ENCODE measurements at regions not wholly inside any gene's neighbourhood (a gene's known extent, or its start where the extent isn't known, plus 50 kb on each side); places are given as distances from the start of the nearest gene placed in this dataset.

GRCh38 chr11:92662601-92663360 lies 306.7 kb upstream of the MTNR1B start:
- Histone ChIP-seq H3K27ac (ENCODE audit: low read depth, low read length) (no peak overlapping the region), H3K27me3 (ENCODE audit: insufficient read depth, low read length) (no peaks in the 10 kb centered on the region), H3K36me3 (ENCODE audit: insufficient read depth, low read length) (no peaks in the 10 kb centered on the region), H3K9me3 (ENCODE audit: insufficient read depth, low read depth, low read length) (no peaks in the 10 kb centered on the region), H3K4me1 (ENCODE audit: insufficient read depth, low read length) (peaks cover 6% of the 10 kb centered on the region; the same call in 1 of the 2 replicates), H3K4me3 (ENCODE audit: low read length) (no peak overlapping the region), H3K9ac (ENCODE audit: low read depth, low read length) (no peak overlapping the region)
- WGBS = 96% methylated on average over 6 of the region's 6 CpGs

GRCh38 chr11:92663539-92663938 lies 305.9 kb upstream of the MTNR1B start:
- peaks cover 8% of the 10 kb centered on the region; the same call in 1 of the 2 replicates for H3K4me1 ChIP-seq (ENCODE audit: insufficient read depth, low read length)
- no peaks in the 10 kb centered on the region for H3K27me3 ChIP-seq (ENCODE audit: insufficient read depth, low read length)
- H3K4me3 ChIP-seq (ENCODE audit: low read length) = no peak overlapping the region
- WGBS = 91% methylated on average over 2 of the region's 2 CpGs
- H3K36me3 ChIP-seq (ENCODE audit: insufficient read depth, low read length) = no peaks in the 10 kb centered on the region
- no peak overlapping the region for H3K27ac ChIP-seq (ENCODE audit: low read depth, low read length)
- H3K9me3 ChIP-seq (ENCODE audit: insufficient read depth, low read depth, low read length) = no peaks in the 10 kb centered on the region
- no peak overlapping the region for H3K9ac ChIP-seq (ENCODE audit: low read depth, low read length)

- Histone ChIP-seq H3K36me3 (ENCODE audit: insufficient read depth, low read length) (no peaks in the 10 kb centered on the region), H3K9ac (ENCODE audit: low read depth, low read length) (no peak overlapping the region), H3K9me3 (ENCODE audit: insufficient read depth, low read depth, low read length) (no peaks in the 10 kb centered on the region), H3K27ac (ENCODE audit: low read depth, low read length) (peak overlapping the region; percentile 16; the same call in 1 of the 2 replicates), H3K4me1 (ENCODE audit: insufficient read depth, low read length) (peaks cover 24% of the 10 kb centered on the region; the same call in 1 of the 2 replicates), H3K4me3 (ENCODE audit: low read length) (no peak overlapping the region), H3K27me3 (ENCODE audit: insufficient read depth, low read length) (no peaks in the 10 kb centered on the region)
- 62% methylated on average over 5 of the region's 5 CpGs for WGBS
Observed at GRCh38 chr11:92667486-92668152, 301.8 kb upstream of the MTNR1B start.

- no peak overlapping the region for H3K9ac ChIP-seq (ENCODE audit: low read depth, low read length)
- no peak overlapping the region for H3K4me3 ChIP-seq (ENCODE audit: low read length)
- no peaks in the 10 kb centered on the region for H3K36me3 ChIP-seq (ENCODE audit: insufficient read depth, low read length)
- no peaks in the 10 kb centered on the region for H3K9me3 ChIP-seq (ENCODE audit: insufficient read depth, low read depth, low read length)
- peaks cover 24% of the 10 kb centered on the region; the same call in 1 of the 2 replicates for H3K4me1 ChIP-seq (ENCODE audit: insufficient read depth, low read length)
- WGBS = 93% methylated on average over 3 of the region's 3 CpGs
- no peak overlapping the region for H3K27ac ChIP-seq (ENCODE audit: low read depth, low read length)
- no peaks in the 10 kb centered on the region for H3K27me3 ChIP-seq (ENCODE audit: insufficient read depth, low read length)
Observed at GRCh38 chr11:92670308-92670890, 299.1 kb upstream of the MTNR1B start.

GRCh38 chr11:92671081-92671480 lies 298.4 kb upstream of the MTNR1B start:
- Histone ChIP-seq H3K4me1 (ENCODE audit: insufficient read depth, low read length) (peaks cover 24% of the 10 kb centered on the region; the same call in 1 of the 2 replicates), H3K9ac (ENCODE audit: low read depth, low read length) (no peak overlapping the region), H3K27ac (ENCODE audit: low read depth, low read length) (no peak overlapping the region), H3K4me3 (ENCODE audit: low read length) (no peak overlapping the region), H3K27me3 (ENCODE audit: insufficient read depth, low read length) (no peaks in the 10 kb centered on the region), H3K9me3 (ENCODE audit: insufficient read depth, low read depth, low read length) (no peaks in the 10 kb centered on the region), H3K36me3 (ENCODE audit: insufficient read depth, low read length) (no peaks in the 10 kb centered on the region)
- 95% methylated on average over 6 of the region's 6 CpGs for WGBS

GRCh38 chr11:92675303-92675702 lies 294.1 kb upstream of the MTNR1B start:
- 100% methylated on average over 1 of the region's 1 CpG for whole genome bisulfite sequencing

GRCh38 chr11:92675810-92676209 lies 293.6 kb upstream of the MTNR1B start:
- 93% methylated on average over 3 of the region's 3 CpGs for WGBS

More at GRCh38 chr11:92675303-92675702, 294.1 kb upstream of the MTNR1B start:
- H3K27ac ChIP-seq (ENCODE audit: low read depth, low read length) = no peak overlapping the region
- no peaks in the 10 kb centered on the region for H3K36me3 ChIP-seq (ENCODE audit: insufficient read depth, low read length)
- no peak overlapping the region for H3K4me3 ChIP-seq (ENCODE audit: low read length)
- no peaks in the 10 kb centered on the region for H3K27me3 ChIP-seq (ENCODE audit: insufficient read depth, low read length)
- H3K9me3 ChIP-seq (ENCODE audit: insufficient read depth, low read depth, low read length) = peaks cover 5% of the 10 kb centered on the region; the same call in 1 of the 2 replicates
- H3K9ac ChIP-seq (ENCODE audit: low read depth, low read length) = no peak overlapping the region
- H3K4me1 ChIP-seq (ENCODE audit: insufficient read depth, low read length) = peaks cover 4% of the 10 kb centered on the region; the same call in 1 of the 2 replicates

GRCh38 chr11:92678008-92678611 lies 291.3 kb upstream of the MTNR1B start:
- Histone ChIP-seq H3K27me3 (ENCODE audit: insufficient read depth, low read length) (no peaks in the 10 kb centered on the region), H3K4me1 (ENCODE audit: insufficient read depth, low read length) (no peaks in the 10 kb centered on the region), H3K27ac (ENCODE audit: low read depth, low read length) (no peak overlapping the region), H3K9ac (ENCODE audit: low read depth, low read length) (no peak overlapping the region), H3K36me3 (ENCODE audit: insufficient read depth, low read length) (no peaks in the 10 kb centered on the region), H3K4me3 (ENCODE audit: low read length) (no peak overlapping the region), H3K9me3 (ENCODE audit: insufficient read depth, low read depth, low read length) (peaks cover 5% of the 10 kb centered on the region; the same call in 1 of the 2 replicates)
- 34% methylated on average over 3 of the region's 3 CpGs for WGBS

More at GRCh38 chr11:92675810-92676209, 293.6 kb upstream of the MTNR1B start:
- no peak overlapping the region for H3K27ac ChIP-seq (ENCODE audit: low read depth, low read length)
- no peaks in the 10 kb centered on the region for H3K27me3 ChIP-seq (ENCODE audit: insufficient read depth, low read length)
- 0 out of 2 replicates have a peak, but pooled peaks cover under 1% of the 10 kb centered on the region for H3K4me1 ChIP-seq (ENCODE audit: insufficient read depth, low read length)
- H3K36me3 ChIP-seq (ENCODE audit: insufficient read depth, low read length) = no peaks in the 10 kb centered on the region
- no peak overlapping the region for H3K4me3 ChIP-seq (ENCODE audit: low read length)
- H3K9me3 ChIP-seq (ENCODE audit: insufficient read depth, low read depth, low read length) = peaks cover 5% of the 10 kb centered on the region; the same call in 1 of the 2 replicates
- H3K9ac ChIP-seq (ENCODE audit: low read depth, low read length) = no peak overlapping the region

- Histone ChIP-seq H3K27me3 (ENCODE audit: insufficient read depth, low read length) (no peaks in the 10 kb centered on the region), H3K27ac (ENCODE audit: low read depth, low read length) (no peak overlapping the region), H3K4me3 (ENCODE audit: low read length) (no peak overlapping the region), H3K9me3 (ENCODE audit: insufficient read depth, low read depth, low read length) (peaks cover 5% of the 10 kb centered on the region; the same call in 1 of the 2 replicates), H3K4me1 (ENCODE audit: insufficient read depth, low read length) (no peaks in the 10 kb centered on the region), H3K36me3 (ENCODE audit: insufficient read depth, low read length) (no peaks in the 10 kb centered on the region), H3K9ac (ENCODE audit: low read depth, low read length) (no peak overlapping the region)
- 80% methylated on average over 1 of the region's 1 CpG for WGBS
Observed at GRCh38 chr11:92681586-92681985, 287.9 kb upstream of the MTNR1B start.

- Histone ChIP-seq H3K27ac (ENCODE audit: low read depth, low read length) (no peak overlapping the region), H3K9ac (ENCODE audit: low read depth, low read length) (no peak overlapping the region), H3K27me3 (ENCODE audit: insufficient read depth, low read length) (no peaks in the 10 kb centered on the region), H3K4me1 (ENCODE audit: insufficient read depth, low read length) (no peaks in the 10 kb centered on the region), H3K4me3 (ENCODE audit: low read length) (no peak overlapping the region), H3K36me3 (ENCODE audit: insufficient read depth, low read length) (no peaks in the 10 kb centered on the region), H3K9me3 (ENCODE audit: insufficient read depth, low read depth, low read length) (peaks cover 5% of the 10 kb centered on the region; the same call in 1 of the 2 replicates)
- 95% methylated on average over 3 of the region's 4 CpGs for WGBS
Observed at GRCh38 chr11:92682136-92682535, 287.3 kb upstream of the MTNR1B start.

Measured in HUES64 (cell line).